Osteocyte (in vitro differentiated cells): ENCODE measurements at regions not wholly inside any gene's neighbourhood (a gene's known extent, or its start where the extent isn't known, plus 50 kb on each side); places are given as distances from the start of the nearest gene placed in this dataset.

Source experiments
- DNase-seq: peaks from one replicate; pipeline ENCODE4 v3.0.0; 2021; ENCODE audit warnings: mixed read lengths; ENCODE audit not compliant: unreplicated experiment; ENCODE audit errors: extremely low spot score
- H3K27ac Mint-ChIP-seq: one replicate; pipeline ENCODE4 v1.8.0; 2021; ENCODE audit warnings: mild to moderate bottlenecking, mixed read lengths; ENCODE audit not compliant: unreplicated experiment
- H3K27me3 Mint-ChIP-seq: one replicate; pipeline ENCODE4 v1.8.0; 2021; ENCODE audit warnings: mixed read lengths; ENCODE audit not compliant: unreplicated experiment
- H3K36me3 Mint-ChIP-seq: one replicate; pipeline ENCODE4 v1.8.0; 2021; ENCODE audit warnings: mixed read lengths; ENCODE audit not compliant: unreplicated experiment
- H3K4me1 Mint-ChIP-seq: one replicate; pipeline ENCODE4 v1.8.0; 2021; ENCODE audit warnings: mixed read lengths; ENCODE audit not compliant: unreplicated experiment
- H3K4me3 Mint-ChIP-seq: one replicate; pipeline ENCODE4 v1.8.0; 2021; ENCODE audit warnings: mild to moderate bottlenecking, moderate library complexity, mixed read lengths; ENCODE audit not compliant: unreplicated experiment
- H3K9me3 Mint-ChIP-seq: one replicate; pipeline ENCODE4 v1.8.0; 2021; ENCODE audit warnings: mixed read lengths; ENCODE audit not compliant: unreplicated experiment
- TF ChIP-seq, protein P1 (sequence below): fragments of 200-600 bp; sonication (generic); IDR thresholded peaks from 2 replicates; pipeline ENCODE4 v1.5.0; 2021; ENCODE audit warnings: antibody characterized with exemption, mild to moderate bottlenecking, moderate library complexity

DNA sequence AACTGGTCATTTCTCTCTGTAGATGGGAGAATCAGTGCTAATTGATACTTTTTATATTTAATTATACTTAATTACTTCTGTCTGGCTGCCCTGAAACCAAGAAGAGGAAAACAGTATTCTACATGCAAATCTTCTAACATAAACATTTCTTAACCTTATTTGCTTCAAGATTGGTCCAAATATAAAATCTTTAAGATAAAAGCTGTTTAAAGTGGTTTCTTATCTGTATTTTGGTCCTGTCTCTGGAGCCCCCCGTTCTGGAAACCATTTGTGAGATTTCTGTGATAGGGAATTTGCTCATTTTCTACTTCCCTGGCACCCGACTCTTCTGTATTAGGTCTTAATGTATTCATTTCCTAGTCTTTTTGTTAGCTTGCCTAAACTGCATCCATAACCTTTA, 168.6 kb downstream of the RNF144B start:
- no peaks in the 10 kb centered on the region for H3K36me3 Mint-ChIP-seq
- no peak overlapping the region for H3K4me3 Mint-ChIP-seq
- H3K27me3 Mint-ChIP-seq, result peaks cover 33% of the 10 kb centered on the region
- H3K27ac Mint-ChIP-seq, result no peak overlapping the region
- peaks cover 4% of the 10 kb centered on the region for H3K4me1 Mint-ChIP-seq
- no peak for DNase-seq
- TF ChIP-seq, protein P1, sequence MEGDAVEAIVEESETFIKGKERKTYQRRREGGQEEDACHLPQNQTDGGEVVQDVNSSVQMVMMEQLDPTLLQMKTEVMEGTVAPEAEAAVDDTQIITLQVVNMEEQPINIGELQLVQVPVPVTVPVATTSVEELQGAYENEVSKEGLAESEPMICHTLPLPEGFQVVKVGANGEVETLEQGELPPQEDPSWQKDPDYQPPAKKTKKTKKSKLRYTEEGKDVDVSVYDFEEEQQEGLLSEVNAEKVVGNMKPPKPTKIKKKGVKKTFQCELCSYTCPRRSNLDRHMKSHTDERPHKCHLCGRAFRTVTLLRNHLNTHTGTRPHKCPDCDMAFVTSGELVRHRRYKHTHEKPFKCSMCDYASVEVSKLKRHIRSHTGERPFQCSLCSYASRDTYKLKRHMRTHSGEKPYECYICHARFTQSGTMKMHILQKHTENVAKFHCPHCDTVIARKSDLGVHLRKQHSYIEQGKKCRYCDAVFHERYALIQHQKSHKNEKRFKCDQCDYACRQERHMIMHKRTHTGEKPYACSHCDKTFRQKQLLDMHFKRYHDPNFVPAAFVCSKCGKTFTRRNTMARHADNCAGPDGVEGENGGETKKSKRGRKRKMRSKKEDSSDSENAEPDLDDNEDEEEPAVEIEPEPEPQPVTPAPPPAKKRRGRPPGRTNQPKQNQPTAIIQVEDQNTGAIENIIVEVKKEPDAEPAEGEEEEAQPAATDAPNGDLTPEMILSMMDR, result no peak
- no peaks in the 10 kb centered on the region for H3K9me3 Mint-ChIP-seq

DNA sequence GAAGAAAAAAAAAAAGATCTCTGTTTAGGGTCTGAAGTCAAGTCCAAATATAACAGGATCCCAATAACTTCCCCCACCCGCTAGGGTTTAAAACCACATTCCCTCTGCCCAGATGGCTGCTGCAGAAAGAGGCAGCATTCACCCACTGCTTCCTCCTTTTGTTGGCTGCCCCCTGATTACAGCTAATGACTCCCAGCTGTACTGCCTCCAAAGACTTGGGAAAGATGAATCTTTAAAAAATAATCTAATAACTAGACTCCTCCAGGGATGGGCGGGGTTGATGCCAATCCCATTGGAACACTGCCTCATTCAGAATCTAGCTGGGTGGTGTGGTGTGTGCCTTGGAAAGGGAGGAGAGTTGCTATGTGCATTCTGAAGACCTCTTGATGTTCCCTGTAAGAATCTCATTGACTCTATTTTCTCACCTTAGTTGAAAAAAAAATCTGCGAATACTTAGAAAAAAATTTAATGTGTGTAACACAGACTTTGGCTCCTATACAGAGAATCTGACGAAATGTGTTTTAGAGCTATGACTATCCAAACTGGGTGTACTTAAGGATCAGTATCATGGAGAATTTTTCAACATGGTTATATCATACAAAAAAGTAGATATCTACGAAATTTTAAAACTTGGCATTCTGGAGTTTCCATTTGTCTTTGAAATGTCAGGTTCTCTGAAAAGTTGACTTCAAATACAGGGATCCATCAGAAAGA, 174.0 kb downstream of the RNF144B start:
- no peak overlapping the region for H3K27ac Mint-ChIP-seq
- DNase-seq, result no peak
- H3K9me3 Mint-ChIP-seq, result no peaks in the 10 kb centered on the region
- H3K27me3 Mint-ChIP-seq, result peaks cover 29% of the 10 kb centered on the region
- H3K36me3 Mint-ChIP-seq, result no peaks in the 10 kb centered on the region
- TF ChIP-seq, protein P1, result no peak
- peaks cover 16% of the 10 kb centered on the region for H3K4me1 Mint-ChIP-seq
- H3K4me3 Mint-ChIP-seq, result no peak overlapping the region

DNA sequence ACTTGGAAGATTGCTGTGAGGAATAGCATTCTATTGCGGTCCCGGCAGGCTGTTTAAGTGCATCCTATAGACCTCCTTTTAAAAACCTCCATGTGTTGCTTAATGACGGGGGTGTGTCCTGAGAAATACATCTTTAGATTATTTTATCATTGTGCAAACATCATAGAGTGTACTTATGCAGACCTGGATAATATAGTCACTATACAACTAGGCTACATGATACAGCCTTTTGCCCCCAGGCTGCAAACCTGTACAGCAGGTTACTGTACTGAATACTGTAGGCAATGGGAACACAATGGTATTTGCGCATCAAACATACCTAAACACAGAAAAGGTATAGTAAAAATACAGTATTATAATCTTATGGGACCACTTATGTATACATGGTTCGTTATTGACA, 175.6 kb downstream of the RNF144B start:
- H3K27ac Mint-ChIP-seq, result no peak overlapping the region
- no peak overlapping the region for H3K4me3 Mint-ChIP-seq
- TF ChIP-seq, protein P1, result no peak
- DNase-seq, result no peak
- H3K27me3 Mint-ChIP-seq, result peaks cover 23% of the 10 kb centered on the region
- peaks cover 16% of the 10 kb centered on the region for H3K4me1 Mint-ChIP-seq
- H3K36me3 Mint-ChIP-seq, result no peaks in the 10 kb centered on the region
- peaks cover 4% of the 10 kb centered on the region for H3K9me3 Mint-ChIP-seq

GRCh38 chr6:18564775-18565174, 177.6 kb downstream of the RNF144B start:
- no peak overlapping the region for H3K27ac Mint-ChIP-seq
- TF ChIP-seq, protein P1, result no peak

GRCh38 chr6:18565231-18565630, 178.1 kb downstream of the RNF144B start:
- TF ChIP-seq, protein P1, result no peak
- Mint-ChIP-seq H3K4me1 (peaks cover 16% of the 10 kb centered on the region), H3K27ac (no peak overlapping the region), H3K4me3 (no peak overlapping the region), H3K36me3 (no peaks in the 10 kb centered on the region), H3K9me3 (peaks cover 4% of the 10 kb centered on the region), H3K27me3 (peaks cover 17% of the 10 kb centered on the region)
- DNase-seq, result no peak

More at GRCh38 chr6:18564775-18565174, 177.6 kb downstream of the RNF144B start:
- DNase-seq, result no peak
- peaks cover 16% of the 10 kb centered on the region for H3K4me1 Mint-ChIP-seq
- no peak overlapping the region for H3K4me3 Mint-ChIP-seq
- peaks cover 17% of the 10 kb centered on the region for H3K27me3 Mint-ChIP-seq
- no peaks in the 10 kb centered on the region for H3K36me3 Mint-ChIP-seq
- peaks cover 4% of the 10 kb centered on the region for H3K9me3 Mint-ChIP-seq
